ENCODE measurements at regions not wholly inside any gene's neighbourhood (a gene's known extent, or its start where the extent isn't known, plus 50 kb on each side); places are given as distances from the start of the nearest gene placed in this dataset.

DNA sequence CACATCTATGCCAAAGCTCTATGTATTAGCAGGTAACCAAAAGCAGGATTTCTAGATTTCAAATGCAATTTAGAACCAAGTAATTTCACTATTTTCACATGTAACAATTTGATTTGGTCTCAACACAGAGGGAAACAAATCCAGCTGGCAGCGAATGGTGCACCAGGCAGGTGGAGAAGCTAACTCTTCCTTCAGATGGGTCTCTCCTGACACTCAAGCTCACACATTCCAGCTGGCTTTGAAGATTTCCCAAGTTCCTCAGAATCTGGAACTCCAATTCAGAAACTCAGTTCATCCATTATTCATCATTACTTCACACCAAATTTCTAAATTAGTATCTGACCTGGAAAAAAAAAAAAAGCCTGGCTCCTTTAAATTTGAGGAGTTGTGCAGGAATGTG lies 318.1 kb upstream of the NECTIN3 start:
- TF ChIP-seq RXRA (IDR thresholded peaks at IDR 0.05) (no peak), SP1 (IDR thresholded peaks at IDR 0.05) (no peak), FOXA2 (IDR thresholded peaks at IDR 0.05) (no peak), GABPA (IDR thresholded peaks at IDR 0.05 in 1 of 2, conservative IDR thresholded peaks at IDR 0.05 in 1 of 2) (no peak), JUND (IDR thresholded peaks at IDR 0.05) (no peak), RAD21 (IDR thresholded peaks at IDR 0.05) (no peak), NR2F2 (IDR thresholded peaks at IDR 0.05) (no peak), HNF4G (IDR thresholded peaks at IDR 0.05) (no peak), TAF1 (conservative IDR thresholded peaks at IDR 0.05) (no peak), EGR1 (IDR thresholded peaks at IDR 0.05; ENCODE audit: low read depth in 2 of 2) (no peak), FOXA1 (IDR thresholded peaks at IDR 0.05) (no peak), YY1 (IDR thresholded peaks at IDR 0.05) (no peak), HNF4A (conservative IDR thresholded peaks at IDR 0.05) (no peak)
- TF ChIP-seq, protein P1, sequence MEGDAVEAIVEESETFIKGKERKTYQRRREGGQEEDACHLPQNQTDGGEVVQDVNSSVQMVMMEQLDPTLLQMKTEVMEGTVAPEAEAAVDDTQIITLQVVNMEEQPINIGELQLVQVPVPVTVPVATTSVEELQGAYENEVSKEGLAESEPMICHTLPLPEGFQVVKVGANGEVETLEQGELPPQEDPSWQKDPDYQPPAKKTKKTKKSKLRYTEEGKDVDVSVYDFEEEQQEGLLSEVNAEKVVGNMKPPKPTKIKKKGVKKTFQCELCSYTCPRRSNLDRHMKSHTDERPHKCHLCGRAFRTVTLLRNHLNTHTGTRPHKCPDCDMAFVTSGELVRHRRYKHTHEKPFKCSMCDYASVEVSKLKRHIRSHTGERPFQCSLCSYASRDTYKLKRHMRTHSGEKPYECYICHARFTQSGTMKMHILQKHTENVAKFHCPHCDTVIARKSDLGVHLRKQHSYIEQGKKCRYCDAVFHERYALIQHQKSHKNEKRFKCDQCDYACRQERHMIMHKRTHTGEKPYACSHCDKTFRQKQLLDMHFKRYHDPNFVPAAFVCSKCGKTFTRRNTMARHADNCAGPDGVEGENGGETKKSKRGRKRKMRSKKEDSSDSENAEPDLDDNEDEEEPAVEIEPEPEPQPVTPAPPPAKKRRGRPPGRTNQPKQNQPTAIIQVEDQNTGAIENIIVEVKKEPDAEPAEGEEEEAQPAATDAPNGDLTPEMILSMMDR (IDR thresholded peaks at IDR 0.05; ENCODE audit: low read depth, low read length, missing input control) = no peak
- TF ChIP-seq, protein P2, sequence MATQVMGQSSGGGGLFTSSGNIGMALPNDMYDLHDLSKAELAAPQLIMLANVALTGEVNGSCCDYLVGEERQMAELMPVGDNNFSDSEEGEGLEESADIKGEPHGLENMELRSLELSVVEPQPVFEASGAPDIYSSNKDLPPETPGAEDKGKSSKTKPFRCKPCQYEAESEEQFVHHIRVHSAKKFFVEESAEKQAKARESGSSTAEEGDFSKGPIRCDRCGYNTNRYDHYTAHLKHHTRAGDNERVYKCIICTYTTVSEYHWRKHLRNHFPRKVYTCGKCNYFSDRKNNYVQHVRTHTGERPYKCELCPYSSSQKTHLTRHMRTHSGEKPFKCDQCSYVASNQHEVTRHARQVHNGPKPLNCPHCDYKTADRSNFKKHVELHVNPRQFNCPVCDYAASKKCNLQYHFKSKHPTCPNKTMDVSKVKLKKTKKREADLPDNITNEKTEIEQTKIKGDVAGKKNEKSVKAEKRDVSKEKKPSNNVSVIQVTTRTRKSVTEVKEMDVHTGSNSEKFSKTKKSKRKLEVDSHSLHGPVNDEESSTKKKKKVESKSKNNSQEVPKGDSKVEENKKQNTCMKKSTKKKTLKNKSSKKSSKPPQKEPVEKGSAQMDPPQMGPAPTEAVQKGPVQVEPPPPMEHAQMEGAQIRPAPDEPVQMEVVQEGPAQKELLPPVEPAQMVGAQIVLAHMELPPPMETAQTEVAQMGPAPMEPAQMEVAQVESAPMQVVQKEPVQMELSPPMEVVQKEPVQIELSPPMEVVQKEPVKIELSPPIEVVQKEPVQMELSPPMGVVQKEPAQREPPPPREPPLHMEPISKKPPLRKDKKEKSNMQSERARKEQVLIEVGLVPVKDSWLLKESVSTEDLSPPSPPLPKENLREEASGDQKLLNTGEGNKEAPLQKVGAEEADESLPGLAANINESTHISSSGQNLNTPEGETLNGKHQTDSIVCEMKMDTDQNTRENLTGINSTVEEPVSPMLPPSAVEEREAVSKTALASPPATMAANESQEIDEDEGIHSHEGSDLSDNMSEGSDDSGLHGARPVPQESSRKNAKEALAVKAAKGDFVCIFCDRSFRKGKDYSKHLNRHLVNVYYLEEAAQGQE (IDR thresholded peaks at IDR 0.05) = no peak
- TF ChIP-seq, protein P3, sequence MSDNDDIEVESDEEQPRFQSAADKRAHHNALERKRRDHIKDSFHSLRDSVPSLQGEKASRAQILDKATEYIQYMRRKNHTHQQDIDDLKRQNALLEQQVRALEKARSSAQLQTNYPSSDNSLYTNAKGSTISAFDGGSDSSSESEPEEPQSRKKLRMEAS (IDR thresholded peaks at IDR 0.05) = no peak
- TF ChIP-seq, protein P4, sequence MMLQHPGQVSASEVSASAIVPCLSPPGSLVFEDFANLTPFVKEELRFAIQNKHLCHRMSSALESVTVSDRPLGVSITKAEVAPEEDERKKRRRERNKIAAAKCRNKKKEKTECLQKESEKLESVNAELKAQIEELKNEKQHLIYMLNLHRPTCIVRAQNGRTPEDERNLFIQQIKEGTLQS (IDR thresholded peaks at IDR 0.05) = no peak
- TF ChIP-seq, protein P5, sequence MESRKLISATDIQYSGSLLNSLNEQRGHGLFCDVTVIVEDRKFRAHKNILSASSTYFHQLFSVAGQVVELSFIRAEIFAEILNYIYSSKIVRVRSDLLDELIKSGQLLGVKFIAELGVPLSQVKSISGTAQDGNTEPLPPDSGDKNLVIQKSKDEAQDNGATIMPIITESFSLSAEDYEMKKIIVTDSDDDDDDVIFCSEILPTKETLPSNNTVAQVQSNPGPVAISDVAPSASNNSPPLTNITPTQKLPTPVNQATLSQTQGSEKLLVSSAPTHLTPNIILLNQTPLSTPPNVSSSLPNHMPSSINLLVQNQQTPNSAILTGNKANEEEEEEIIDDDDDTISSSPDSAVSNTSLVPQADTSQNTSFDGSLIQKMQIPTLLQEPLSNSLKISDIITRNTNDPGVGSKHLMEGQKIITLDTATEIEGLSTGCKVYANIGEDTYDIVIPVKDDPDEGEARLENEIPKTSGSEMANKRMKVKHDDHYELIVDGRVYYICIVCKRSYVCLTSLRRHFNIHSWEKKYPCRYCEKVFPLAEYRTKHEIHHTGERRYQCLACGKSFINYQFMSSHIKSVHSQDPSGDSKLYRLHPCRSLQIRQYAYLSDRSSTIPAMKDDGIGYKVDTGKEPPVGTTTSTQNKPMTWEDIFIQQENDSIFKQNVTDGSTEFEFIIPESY (IDR thresholded peaks at IDR 0.05) = no peak
- 96% methylated on average over 1 of the region's 1 CpG for WGBS
- DNase-seq (ENCODE audit: low spot score) = no peak

More for the DNA sequence above, 318.1 kb upstream of the NECTIN3 start:
- Histone ChIP-seq H3K9me3 (ENCODE audit: control insufficient read depth in 4 of 4, low read length in 3 of 4) (no peaks in the 10 kb centered on the region), H3K9ac (ENCODE audit: low read depth in 1 of 2, low read length in 2 of 2) (no peak overlapping the region), H3K27ac (ENCODE audit: low read depth in 1 of 2, low read length in 2 of 2) (no peak overlapping the region), H3K4me1 (ENCODE audit: control insufficient read depth in 4 of 4, insufficient read depth in 4 of 4, low read length in 3 of 4) (no peaks in the 10 kb centered on the region), H3K27me3 (ENCODE audit: control insufficient read depth in 4 of 4, insufficient read depth in 4 of 4, low read length in 3 of 4) (no peaks in the 10 kb centered on the region), H3K4me3 (ENCODE audit: low read depth in 1 of 3, low read length in 3 of 3) (no peak overlapping the region), H3K36me3 (ENCODE audit: control insufficient read depth in 4 of 4, insufficient read depth in 3 of 4, low read depth in 1 of 4, low read length in 3 of 4) (no peaks in the 10 kb centered on the region)
